Keratinocyte (primary cell): ENCODE measurements at regions not wholly inside any gene's neighbourhood (a gene's known extent, or its start where the extent isn't known, plus 50 kb on each side); places are given as distances from the start of the nearest gene placed in this dataset.

Experiments used
- DNase-seq: peaks from one replicate; pipeline ENCODE4 v3.0.0-alpha.2; 2011; ENCODE audit warnings: low read depth, missing footprints, low spot score
- FAIRE-seq: peaks from 2 replicates; lab custom pipeline; 2011; peaks lifted over from hg19 to GRCh38; lab: Jason Lieb, UNC
- H2AFZ ChIP-seq: 2 replicates; pipeline ENCODE4 v1.6.0; 2012; ENCODE audit warnings: low read length, control low read depth, inconsistent platforms; ENCODE audit not compliant: control insufficient read depth
- H3K27ac ChIP-seq: 2 replicates; pipeline ENCODE4 v1.5.1; 2011; ENCODE audit warnings: low read length; ENCODE audit not compliant: control insufficient read depth, insufficient read depth
- H3K27me3 ChIP-seq: 3 replicates; pipeline ENCODE4 v1.6.0; 2011; ENCODE audit warnings: low read length; ENCODE audit not compliant: control insufficient read depth, insufficient read depth; ENCODE audit errors: extremely low read depth
- H3K36me3 ChIP-seq, 2 experiments: 2 replicates in 1 of 2; 3 replicates in 1 of 2; pipeline ENCODE4 v1.5.1; 2011; ENCODE audit warnings: low read length in 2 of 2, mild to moderate bottlenecking in 1 of 2; ENCODE audit not compliant: control insufficient read depth in 2 of 2, insufficient read depth in 2 of 2; ENCODE audit errors: extremely low read depth in 1 of 2
- H3K4me1 ChIP-seq: 3 replicates; pipeline ENCODE4 v1.5.1; 2011; ENCODE audit warnings: low read length; ENCODE audit not compliant: control insufficient read depth, insufficient read depth; ENCODE audit errors: extremely low read depth
- H3K4me2 ChIP-seq: 3 replicates; pipeline ENCODE4 v1.6.0; 2011; ENCODE audit warnings: low read depth, low read length; ENCODE audit not compliant: control insufficient read depth, insufficient read depth; ENCODE audit errors: extremely low read depth
- H3K4me3 ChIP-seq, 3 experiments: fragments of 200-600 bp in 1 of 3; sonication (generic) in 1 of 3; 2 replicates in 2 of 3; 3 replicates in 1 of 3; pipeline ENCODE4 v1.5.1; 2011 to 2016; ENCODE audit warnings: low read length in 3 of 3, mild to moderate bottlenecking in 3 of 3, control low read depth in 2 of 3, inconsistent platforms in 1 of 3, low read depth in 1 of 3, mixed read lengths in 1 of 3, mixed run types in 1 of 3, moderate library complexity in 1 of 3; ENCODE audit not compliant: control insufficient read depth in 2 of 3, insufficient read depth in 2 of 3; ENCODE audit errors: extremely low read depth in 1 of 3
- H3K79me2 ChIP-seq: 2 replicates; pipeline ENCODE4 v1.6.0; 2012; ENCODE audit warnings: low read length; ENCODE audit not compliant: control insufficient read depth, insufficient read depth
- H3K9ac ChIP-seq: 3 replicates; pipeline ENCODE4 v1.6.0; 2011; ENCODE audit warnings: low read length; ENCODE audit not compliant: control insufficient read depth, insufficient read depth; ENCODE audit errors: extremely low read depth
- H3K9me1 ChIP-seq: 3 replicates; pipeline ENCODE4 v1.6.0; 2011; ENCODE audit warnings: low read length; ENCODE audit not compliant: control insufficient read depth, insufficient read depth; ENCODE audit errors: extremely low read depth
- H3K9me3 ChIP-seq: 2 replicates; pipeline ENCODE4 v1.5.1; 2012; ENCODE audit warnings: low read depth, low read length; ENCODE audit not compliant: control insufficient read depth
- H4K20me1 ChIP-seq: 3 replicates; pipeline ENCODE4 v1.6.0; 2011; ENCODE audit warnings: low read length; ENCODE audit not compliant: control insufficient read depth, insufficient read depth; ENCODE audit errors: extremely low read depth
- CTCF ChIP-seq, 3 experiments: IDR thresholded peaks in 1 of 3; conservative IDR thresholded peaks in 1 of 3; optimal IDR thresholded peaks in 1 of 3; 2 replicates in 2 of 3; 3 replicates in 1 of 3; pipeline versions ENCODE3 to v1.5.1; 2011; ENCODE audit warnings: low read length in 3 of 3, mild to moderate bottlenecking in 3 of 3, moderate library complexity in 2 of 3, control low read depth in 1 of 3, inconsistent platforms in 1 of 3; ENCODE audit not compliant: insufficient read depth in 2 of 3; ENCODE audit errors: extremely low read depth in 1 of 3
- EZH2 ChIP-seq: IDR thresholded peaks from one replicate; pipeline ENCODE4 v1.6.1; 2012; ENCODE audit warnings: inconsistent platforms, mild to moderate bottlenecking, low read length, moderate library complexity
- dilution Hi-C: fragments of 300-500 bp; cut with MboI; formaldehyde crosslinking; loops from one replicate; pipeline ENCODE4 v1.7.0; 2020; ENCODE audit warnings: low sequenced_read_pairs; ENCODE audit not compliant: extremely low pct_ligation_motif_present

- H3K36me3 ChIP-seq: no peaks in the 10 kb centered on the region
- no peaks in the 10 kb centered on the region for H3K27me3 ChIP-seq
- H3K79me2 ChIP-seq: no peaks in the 10 kb centered on the region
- no peaks in the 10 kb centered on the region for H3K9me1 ChIP-seq
- no peaks in the 10 kb centered on the region for H4K20me1 ChIP-seq
- TF ChIP-seq CTCF (optimal IDR thresholded peaks at IDR 0.05 in 1 of 3, IDR thresholded peaks at IDR 0.05 in 1 of 3, conservative IDR thresholded peaks at IDR 0.05 in 1 of 3; ENCODE audit: extremely low read depth in 1 of 3, insufficient read depth in 2 of 3, low read length in 3 of 3) (no peak), EZH2 (no peak)
- no peak overlapping the region for H3K27ac ChIP-seq
- no peak for DNase-seq
- no peak overlapping the region for H3K9ac ChIP-seq
- no peak overlapping the region for H3K4me2 ChIP-seq
- H2AFZ ChIP-seq: no peak overlapping the region
- H3K4me3 ChIP-seq: no peak overlapping the region
- no peak for FAIRE-seq
- dilution Hi-C loops: no loop called here
- H3K4me1 ChIP-seq: peaks cover 4% of the 10 kb centered on the region
- H3K9me3 ChIP-seq: no peaks in the 10 kb centered on the region
These were observed 163.7 kb upstream of the ZBED5 start for GRCh38 chr11:11021563-11021962.

GRCh38 chr11:11020747-11021149, 162.9 kb upstream of the ZBED5 start:
- Histone ChIP-seq H3K4me1 (peaks cover 4% of the 10 kb centered on the region), H3K9me1 (no peaks in the 10 kb centered on the region), H3K79me2 (no peaks in the 10 kb centered on the region), H3K27ac (no peak overlapping the region), H4K20me1 (no peaks in the 10 kb centered on the region), H3K27me3 (no peaks in the 10 kb centered on the region), H3K4me3 (no peak overlapping the region), H3K9ac (no peak overlapping the region), H3K36me3 (no peaks in the 10 kb centered on the region), H2AFZ (no peak overlapping the region), H3K4me2 (no peak overlapping the region), H3K9me3 (no peaks in the 10 kb centered on the region)
- DNase-seq: no peak
- no peak for FAIRE-seq
- dilution Hi-C loops: no loop called here
- TF ChIP-seq CTCF (optimal IDR thresholded peaks at IDR 0.05 in 1 of 3, IDR thresholded peaks at IDR 0.05 in 1 of 3, conservative IDR thresholded peaks at IDR 0.05 in 1 of 3; ENCODE audit: extremely low read depth in 1 of 3, insufficient read depth in 2 of 3, low read length in 3 of 3) (no peak), EZH2 (no peak)
